HG03520 (cell line): ENCODE measurements at regions not wholly inside any gene's neighbourhood (a gene's known extent, or its start where the extent isn't known, plus 50 kb on each side); places are given as distances from the start of the nearest gene placed in this dataset.

Source experiments
- ATAC-seq: cut with Tn5 transposase; IDR thresholded peaks from one replicate; pipeline ENCODE4 v1.9.1; 2021; ENCODE audit warnings: mild to moderate bottlenecking, moderate library complexity; ENCODE audit not compliant: unreplicated experiment

GRCh38 chr4:59068722-59069418 lies 1958.7 kb upstream of the IGFBP7 start:
- ATAC-seq: no peak

- ATAC-seq: no peak
Measured at GRCh38 chr4:59086410-59086809, 1976.2 kb upstream of the IGFBP7 start.

- no peak for ATAC-seq
Measured at GRCh38 chr4:59091146-59092142, 1981.3 kb upstream of the IGFBP7 start.

GRCh38 chr4:59094505-59094904 lies 1984.3 kb upstream of the IGFBP7 start:
- ATAC-seq: no peak

GRCh38 chr4:59102311-59102710 lies 1992.1 kb upstream of the IGFBP7 start:
- ATAC-seq: no peak

- no peak for ATAC-seq
Measured at GRCh38 chr4:59120287-59120814, 2010.2 kb upstream of the IGFBP7 start.

GRCh38 chr4:59122626-59123025 lies 2012.4 kb upstream of the IGFBP7 start:
- ATAC-seq: no peak

- no peak for ATAC-seq
Measured at GRCh38 chr4:59126159-59126558, 2016.0 kb upstream of the IGFBP7 start.

GRCh38 chr4:59127006-59127405 lies 2016.8 kb upstream of the IGFBP7 start:
- ATAC-seq: no peak

GRCh38 chr4:59127743-59128142 lies 2017.6 kb upstream of the IGFBP7 start:
- ATAC-seq: no peak

- ATAC-seq: no peak
Measured at GRCh38 chr4:59135248-59135985, 2025.2 kb upstream of the IGFBP7 start.

GRCh38 chr4:59161249-59161648 lies 2038.9 kb upstream of the ADGRL3 start:
- ATAC-seq: no peak

GRCh38 chr4:59175617-59176016 lies 2024.5 kb upstream of the ADGRL3 start:
- no peak for ATAC-seq

- no peak for ATAC-seq
Measured at GRCh38 chr4:59179372-59179771, 2020.8 kb upstream of the ADGRL3 start.

GRCh38 chr4:59180161-59180560 lies 2020.0 kb upstream of the ADGRL3 start:
- no peak for ATAC-seq

- ATAC-seq: no peak
Measured at GRCh38 chr4:59180969-59181368, 2019.2 kb upstream of the ADGRL3 start.

GRCh38 chr4:59195839-59196238 lies 2004.3 kb upstream of the ADGRL3 start:
- ATAC-seq: no peak

GRCh38 chr4:59200992-59201391 lies 1999.1 kb upstream of the ADGRL3 start:
- ATAC-seq: no peak

- no peak for ATAC-seq
Measured at GRCh38 chr4:59217910-59218631, 1982.1 kb upstream of the ADGRL3 start.

- ATAC-seq: no peak
Measured at GRCh38 chr4:59222221-59222620, 1977.9 kb upstream of the ADGRL3 start.
